Right forelimb (tissue), 1 donor: ENCODE measurements at regions not wholly inside any gene's neighbourhood (a gene's known extent, or its start where the extent isn't known, plus 50 kb on each side); places are given as distances from the start of the nearest gene placed in this dataset.

Source experiments
- DNase-seq: peaks from one replicate; pipeline ENCODE4 v3.0.0-alpha.2; 2018

DNA sequence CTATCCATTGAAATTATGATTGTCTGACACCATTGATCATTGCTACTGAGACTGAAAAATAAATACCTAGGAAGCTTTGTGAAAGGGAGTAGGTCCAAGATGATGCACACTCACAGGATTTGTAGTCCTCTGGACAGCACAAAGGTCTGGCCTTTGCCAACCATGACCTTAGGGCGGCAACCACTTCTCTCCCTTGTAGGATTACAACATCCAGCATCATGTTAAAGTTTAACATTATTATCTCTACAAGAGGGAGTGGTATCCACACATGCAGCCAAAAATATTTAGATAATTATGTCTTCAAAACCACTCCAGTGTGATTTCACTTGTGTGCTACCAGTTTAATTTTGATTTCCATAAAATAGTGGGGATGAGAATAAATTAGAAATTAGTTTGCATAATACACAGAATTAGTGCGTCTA, 51.1 kb upstream of the NHSL1 start:
- DNase-seq = no peak

GRCh38 chr6:138554146-138554545, 54.9 kb upstream of the NHSL1 start:
- DNase-seq = no peak

DNA sequence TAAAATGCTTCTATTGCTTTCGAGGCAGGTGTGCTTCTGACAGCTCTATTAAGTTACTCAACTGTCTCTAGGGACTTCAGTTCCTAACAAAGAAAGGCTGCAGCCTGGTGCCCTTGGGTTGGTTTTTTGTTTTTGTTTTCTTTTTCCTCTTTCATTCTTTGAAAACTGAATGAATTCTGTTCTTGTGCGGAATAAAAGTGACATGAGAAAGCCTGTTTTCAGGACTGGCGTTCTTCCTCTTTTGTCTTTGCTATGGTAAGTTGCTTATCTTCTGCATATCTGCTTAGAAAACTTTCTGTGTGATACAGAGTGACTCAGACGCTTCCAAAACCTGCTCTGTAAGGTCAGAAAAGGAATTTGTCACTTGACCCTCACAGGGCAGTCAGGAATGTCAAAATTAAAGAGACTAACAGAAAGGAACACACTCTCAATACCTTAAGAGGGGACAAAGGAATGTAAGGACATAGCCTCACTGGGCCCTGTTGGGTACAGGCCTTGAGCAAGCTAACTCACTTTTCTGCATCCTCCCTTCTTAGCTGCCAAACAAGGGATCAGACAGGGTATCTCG, 56.2 kb upstream of the NHSL1 start:
- no peak for DNase-seq

GRCh38 chr6:138557147-138557546, 57.9 kb upstream of the NHSL1 start:
- DNase-seq = no peak

- DNase-seq = no peak
These were observed 59.8 kb upstream of the NHSL1 start for GRCh38 chr6:138559143-138559542.

DNA sequence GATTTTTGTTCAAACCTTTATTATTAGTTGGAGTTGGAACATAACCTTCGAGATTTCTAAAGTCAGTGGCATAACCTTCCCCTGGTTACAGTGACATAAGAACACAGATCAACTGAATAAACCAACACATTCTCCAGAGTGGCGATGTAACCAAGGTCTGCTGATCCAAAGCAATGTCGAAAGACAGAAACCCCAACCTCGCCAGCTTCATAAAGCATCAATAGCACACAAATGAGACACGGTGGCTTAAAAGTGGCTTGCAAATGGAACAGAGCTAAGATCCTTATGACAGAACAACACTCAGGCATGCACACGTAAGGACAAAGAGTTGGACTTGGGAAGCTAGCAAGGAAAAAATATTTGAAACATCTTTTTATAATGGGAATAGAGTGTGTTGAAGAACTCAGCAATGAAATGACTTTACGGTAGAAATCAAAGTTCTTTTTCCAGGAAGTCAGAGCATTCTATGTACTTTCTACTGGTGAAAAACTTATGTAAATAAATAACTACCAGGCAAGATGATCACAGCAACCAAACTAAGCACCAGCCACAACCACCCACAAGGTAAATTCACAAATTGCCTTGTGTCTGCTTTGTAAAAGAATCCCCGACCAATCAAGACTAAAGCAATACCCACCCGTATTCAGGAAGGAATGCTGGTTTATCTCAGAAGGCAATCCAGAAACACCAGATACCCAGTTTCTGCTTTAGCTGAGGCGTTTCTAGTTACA, 61.0 kb upstream of the NHSL1 start:
- DNase-seq = no peak

DNA sequence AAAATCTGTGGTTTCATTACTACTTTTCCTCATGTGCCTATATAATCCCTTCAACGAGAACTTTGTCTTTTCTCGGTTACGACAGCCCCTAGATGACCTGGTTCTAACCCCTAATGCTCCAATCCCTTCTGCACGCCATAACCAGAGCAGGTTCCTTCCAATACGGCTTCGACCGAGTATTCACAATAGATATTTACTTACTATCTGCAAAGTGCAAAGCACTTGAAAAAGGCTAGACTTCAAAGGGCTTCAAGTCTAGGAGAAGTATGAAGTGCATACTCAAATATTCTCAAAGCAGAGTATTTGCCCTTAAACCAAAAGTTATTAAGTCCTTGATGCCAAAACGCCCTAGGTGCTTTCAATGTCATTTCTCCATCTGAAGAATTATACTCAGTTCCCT, 63.4 kb upstream of the NHSL1 start:
- no peak for DNase-seq

- no peak for DNase-seq
These were observed 63.9 kb upstream of the NHSL1 start for GRCh38 chr6:138563231-138563630.

DNA sequence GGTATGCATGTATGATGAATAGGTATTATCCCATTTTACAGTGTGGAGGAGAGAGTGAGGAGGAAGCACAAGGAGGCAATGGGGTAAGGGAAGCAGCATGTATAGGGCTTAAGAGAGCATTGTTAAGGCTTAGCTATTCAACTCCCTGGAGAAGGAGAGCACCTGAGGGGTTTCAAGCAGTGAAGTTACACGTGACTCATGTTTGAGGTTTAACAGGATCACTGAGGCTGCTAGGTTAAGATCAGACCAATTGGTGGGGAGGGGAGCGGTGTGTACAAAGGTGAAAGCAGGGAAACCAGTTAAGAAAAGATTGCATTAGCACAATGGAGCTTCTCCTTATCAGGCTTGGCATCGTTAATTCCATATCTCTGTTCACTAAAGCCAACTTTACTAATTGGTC, 64.4 kb upstream of the NHSL1 start:
- DNase-seq = no peak

- DNase-seq = no peak
These were observed 65.0 kb upstream of the NHSL1 start for GRCh38 chr6:138564170-138564721.

- no peak for DNase-seq
These were observed 67.8 kb upstream of the NHSL1 start for GRCh38 chr6:138567052-138567451.

- DNase-seq = no peak
These were observed 69.7 kb upstream of the NHSL1 start for GRCh38 chr6:138568997-138569396.

GRCh38 chr6:138569554-138569953, 70.3 kb upstream of the NHSL1 start:
- DNase-seq = no peak

- no peak for DNase-seq
These were observed 70.9 kb upstream of the NHSL1 start for GRCh38 chr6:138569970-138570724.

DNA sequence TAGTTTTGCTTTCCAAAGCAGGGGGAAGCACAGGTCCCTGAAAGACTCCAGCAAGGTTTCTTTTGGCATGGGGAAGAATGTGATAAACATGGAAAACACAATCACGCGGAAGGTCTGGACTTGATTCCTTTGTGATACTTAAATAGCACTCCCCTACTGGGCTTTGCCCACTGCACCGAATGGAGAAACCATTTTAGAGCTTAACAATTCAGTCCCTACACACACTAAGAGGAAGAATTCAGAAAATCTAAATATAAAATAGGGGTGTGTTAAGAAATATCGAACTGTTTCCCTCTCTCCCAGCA, 71.4 kb upstream of the NHSL1 start:
- DNase-seq = no peak

GRCh38 chr6:138571181-138571580, 71.9 kb upstream of the NHSL1 start:
- no peak for DNase-seq

DNA sequence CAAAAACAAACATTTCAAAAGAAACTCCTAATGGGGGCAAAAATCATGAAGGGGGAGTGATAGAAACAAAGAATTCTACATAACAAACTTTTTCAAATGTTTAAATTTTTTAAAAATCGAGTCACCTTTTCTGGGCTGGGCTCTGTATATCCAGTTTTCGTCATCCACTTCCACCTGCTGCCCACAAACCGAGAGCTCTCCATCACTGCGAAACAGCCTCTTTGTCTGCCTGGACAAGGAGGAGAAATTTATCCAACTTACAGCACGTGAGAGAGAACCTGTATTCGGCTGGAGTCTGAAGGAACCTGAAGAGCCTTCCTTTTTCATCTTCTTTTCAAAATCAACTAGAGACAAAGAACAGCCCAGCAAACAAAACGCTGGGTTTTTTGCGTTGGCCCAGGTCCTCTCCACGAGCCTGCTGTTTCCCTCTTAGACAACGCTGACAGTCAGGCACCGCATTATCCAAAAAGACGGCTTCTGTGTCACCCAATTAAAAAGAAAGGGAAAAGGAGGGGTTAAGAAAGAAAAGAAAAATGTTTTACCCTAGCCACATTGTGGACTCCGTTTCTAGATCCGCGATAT, 72.4 kb upstream of the NHSL1 start:
- no peak for DNase-seq

- DNase-seq = peak; percentile 81
These were observed 73.0 kb upstream of the NHSL1 start for GRCh38 chr6:138572167-138572875.

DNA sequence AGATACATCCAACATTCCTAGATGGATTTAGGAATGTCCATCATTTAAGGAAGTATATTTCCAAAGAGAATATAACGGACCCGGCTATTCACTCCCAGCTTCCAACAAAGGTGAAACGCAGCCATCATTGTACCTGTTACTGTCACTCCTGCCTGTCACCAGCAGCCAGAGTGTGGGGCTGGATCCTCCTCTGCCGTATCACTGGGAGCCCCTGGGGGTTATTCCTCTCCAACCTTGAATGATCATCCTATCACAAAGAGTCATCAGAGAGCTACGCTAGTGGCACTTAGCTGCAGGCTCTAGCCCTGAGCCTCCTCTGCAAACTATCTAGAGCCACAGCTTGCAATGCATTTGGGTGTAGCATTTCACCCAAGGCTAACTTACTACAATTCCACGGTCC, 73.6 kb upstream of the NHSL1 start:
- DNase-seq = no peak

- DNase-seq = no peak
These were observed 76.0 kb upstream of the NHSL1 start for GRCh38 chr6:138575257-138575656.

DNA sequence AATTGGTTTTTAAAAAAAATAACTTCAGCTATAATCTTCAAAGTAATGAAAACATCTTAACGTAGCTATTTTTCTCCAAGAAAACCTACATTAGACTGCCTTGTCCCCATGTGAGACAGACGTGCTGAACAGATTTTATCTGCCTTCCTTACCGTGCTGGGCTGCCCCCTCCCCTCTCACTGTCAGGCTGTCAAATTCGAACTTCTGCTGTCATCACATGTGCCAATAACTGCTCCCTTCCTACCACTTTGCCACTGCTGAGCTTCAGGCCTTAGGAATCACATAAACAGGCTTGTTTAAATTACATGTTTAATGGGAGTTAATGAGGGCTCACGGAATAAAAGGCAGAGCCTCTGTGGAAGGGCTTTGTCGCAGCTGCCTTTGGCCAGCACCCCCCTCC, 77.0 kb upstream of the NHSL1 start:
- no peak for DNase-seq

DNA sequence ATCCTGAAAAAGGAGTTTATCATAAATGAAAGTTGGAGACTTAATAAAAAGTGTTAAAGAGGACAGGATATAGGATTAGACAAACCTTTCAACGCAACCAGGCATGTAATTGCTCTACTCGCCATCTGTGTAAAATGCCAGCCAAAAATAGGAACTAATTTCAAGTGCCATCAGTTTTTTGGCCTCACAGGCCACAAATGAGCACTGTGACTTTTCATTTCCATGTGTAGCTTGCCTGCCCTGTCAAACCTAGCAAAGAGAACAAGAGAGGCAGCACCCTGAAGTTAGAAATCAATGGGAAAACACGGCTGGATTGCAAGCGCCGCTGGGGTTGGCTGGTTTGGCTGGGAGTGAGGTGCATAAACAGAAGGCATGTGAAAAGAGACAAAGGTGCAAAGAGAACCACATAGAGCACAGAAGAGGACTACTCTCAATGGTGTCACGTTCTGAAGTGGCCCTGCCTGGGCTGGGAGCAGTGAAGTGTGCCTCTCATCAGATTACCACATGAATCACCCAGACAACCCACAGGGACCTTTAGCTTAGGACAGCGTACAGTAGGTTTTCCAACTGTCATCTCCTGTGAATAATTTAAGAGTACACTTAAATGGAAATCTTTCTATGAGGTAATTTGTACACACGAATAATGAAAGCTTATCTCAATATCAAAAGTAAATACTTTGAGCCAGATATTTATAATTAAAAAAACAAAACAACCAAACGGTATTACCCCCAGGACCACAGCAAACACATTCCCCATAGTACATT, 78.0 kb upstream of the NHSL1 start:
- no peak for DNase-seq
